Endothelial cell of umbilical vein (primary cell): ENCODE measurements at regions not wholly inside any gene's neighbourhood (a gene's known extent, or its start where the extent isn't known, plus 50 kb on each side); places are given as distances from the start of the nearest gene placed in this dataset.

Source experiments
- BruUV-seq: library from RNA; stranded (reverse); fragments of 400-500 nt; replicated peaks from 2 replicates; lab custom pipeline; 2021; lab: Mats Ljungman, UMichigan
- CTCF ChIA-PET: fragments of 300-600, 350-600 bp; sonication (Branson Sonifier 250); formaldehyde crosslinking; loops from one replicate; lab custom pipeline; 2021; ENCODE audit warnings: antibody characterized with exemption, inconsistent platforms; lab: Charles Lee
- POLR2A ChIA-PET: fragments of 300-600, 350-600 bp; sonication (Branson Sonifier 250); formaldehyde crosslinking; loops from one replicate; lab custom pipeline; 2021; ENCODE audit warnings: antibody characterized with exemption, inconsistent platforms; lab: Charles Lee
- DNase-seq: peaks from one replicate; pipeline ENCODE4 v3.0.0-alpha.2; 2011; ENCODE audit warnings: low read depth, low spot score
- FAIRE-seq: peaks from 2 replicates; lab custom pipeline; 2011; peaks lifted over from hg19 to GRCh38; lab: Jason Lieb, UNC
- H2AFZ ChIP-seq: 2 replicates; pipeline ENCODE4 v1.6.0; 2012; ENCODE audit warnings: low read depth, low read length, control low read depth, inconsistent platforms
- H3K27ac ChIP-seq: 2 replicates; pipeline ENCODE4 v1.5.1; 2011; ENCODE audit warnings: low read depth, mild to moderate bottlenecking, control low read depth, low read length, moderate library complexity; ENCODE audit not compliant: insufficient read depth
- H3K27me3 ChIP-seq, 2 experiments: 2 replicates each; pipeline versions ENCODE4 v1.6.0 to v1.6.1; 2011; ENCODE audit warnings: low read length in 2 of 2, mixed read lengths in 1 of 2; ENCODE audit not compliant: control insufficient read depth in 2 of 2, insufficient read depth in 2 of 2
- H3K36me3 ChIP-seq, 2 experiments: 2 replicates in 1 of 2; 3 replicates in 1 of 2; pipeline ENCODE4 v1.5.1; 2011; ENCODE audit warnings: low read length in 2 of 2, mild to moderate bottlenecking in 1 of 2, moderate library complexity in 1 of 2; ENCODE audit not compliant: control insufficient read depth in 2 of 2, insufficient read depth in 2 of 2; ENCODE audit errors: extremely low read depth in 1 of 2
- H3K4me1 ChIP-seq: 3 replicates; pipeline ENCODE4 v1.5.1; 2011; ENCODE audit warnings: mild to moderate bottlenecking, low read length; ENCODE audit not compliant: control insufficient read depth, insufficient read depth; ENCODE audit errors: extremely low read depth
- H3K4me2 ChIP-seq: 2 replicates; pipeline ENCODE4 v1.6.1; 2011; ENCODE audit warnings: low read length, control low read depth, mixed read lengths; ENCODE audit not compliant: insufficient read depth
- H3K4me3 ChIP-seq, 3 experiments: fragments of 200-600 bp in 1 of 3; sonication (generic), shearing (Covaris generic) in 1 of 3; replicated peaks in 1 of 3; 2 replicates each; pipeline ENCODE4 v1.5.1; 2011 to 2016; ENCODE audit warnings: control low read depth in 3 of 3, low read length in 3 of 3, mild to moderate bottlenecking in 2 of 3, inconsistent platforms in 1 of 3, low read depth in 1 of 3, moderate library complexity in 1 of 3; ENCODE audit not compliant: insufficient read depth in 1 of 3
- H3K79me2 ChIP-seq: 2 replicates; pipeline ENCODE4 v1.6.0; 2012; ENCODE audit warnings: low read length, inconsistent platforms; ENCODE audit not compliant: control insufficient read depth, insufficient read depth
- H3K9ac ChIP-seq: replicated peaks from 2 replicates; pipeline ENCODE3; 2011; ENCODE audit warnings: low read length, control low read depth; ENCODE audit not compliant: insufficient read depth; ENCODE audit errors: extremely low read depth
- H3K9me1 ChIP-seq: replicated peaks from 3 replicates; pipeline ENCODE4 v1.6.0; 2011; ENCODE audit warnings: mild to moderate bottlenecking, low read length; ENCODE audit not compliant: control insufficient read depth, insufficient read depth; ENCODE audit errors: extremely low read depth
- H3K9me3 ChIP-seq: replicated peaks from 2 replicates; pipeline ENCODE4 v1.5.1; 2012; ENCODE audit warnings: low read length, inconsistent platforms; ENCODE audit not compliant: control insufficient read depth, insufficient read depth
- H4K20me1 ChIP-seq: replicated peaks from 2 replicates; pipeline ENCODE3; 2011; ENCODE audit warnings: mild to moderate bottlenecking, low read length; ENCODE audit not compliant: control insufficient read depth, insufficient read depth; ENCODE audit errors: extremely low read depth
- EZH2 ChIP-seq: IDR thresholded peaks from 2 replicates; pipeline ENCODE4 v1.6.1; 2012; ENCODE audit warnings: borderline replicate concordance, low read depth, mild to moderate bottlenecking, moderate library complexity, low read length, inconsistent platforms; ENCODE audit not compliant: severe bottlenecking
- FOS ChIP-seq: IDR thresholded peaks from 2 replicates; pipeline ENCODE4 v1.6.1; 2011; ENCODE audit warnings: mild to moderate bottlenecking, low read length, moderate library complexity, borderline replicate concordance; ENCODE audit not compliant: insufficient read depth
- GATA2 ChIP-seq: IDR thresholded peaks from 2 replicates; pipeline ENCODE4 v1.7.0; 2011; ENCODE audit warnings: low read depth, mild to moderate bottlenecking, moderate library complexity, mixed read lengths, low read length; ENCODE audit not compliant: insufficient read length, insufficient read depth
- JUN ChIP-seq: IDR thresholded peaks from 2 replicates; pipeline ENCODE4 v1.6.1; 2011; ENCODE audit warnings: borderline replicate concordance, low read depth; ENCODE audit not compliant: insufficient read length, insufficient read depth
- MYC ChIP-seq: IDR thresholded peaks from one replicate; pipeline ENCODE4 v1.6.1; 2011; ENCODE audit warnings: mild to moderate bottlenecking, low read depth, low read length
- POLR2A ChIP-seq: IDR thresholded peaks from 2 replicates; pipeline ENCODE4 v1.6.1; 2012; ENCODE audit warnings: low read depth, mild to moderate bottlenecking, control low read depth, low read length
- POLR2AphosphoS5 ChIP-seq: IDR thresholded peaks from 2 replicates; pipeline ENCODE4 v1.6.1; 2012; ENCODE audit warnings: low read depth, mild to moderate bottlenecking, control low read depth, low read length, moderate library complexity; ENCODE audit not compliant: insufficient read depth
- dilution Hi-C: fragments of 300-500 bp; cut with MboI; formaldehyde crosslinking; loops from one replicate; pipeline ENCODE4 v1.15.0; 2019; ENCODE audit warnings: low sequenced_read_pairs; ENCODE audit not compliant: extremely low pct_ligation_motif_present
- intact Hi-C: fragments of 100-400 bp; cut with micrococcal nuclease; formaldehyde crosslinking; loops from one replicate; pipeline ENCODE4 v1.10.0; 2022
- TF ChIP-seq, protein P1 (sequence below): IDR thresholded peaks from 2 replicates; pipeline ENCODE4 v1.6.1; 2011; ENCODE audit not compliant: insufficient read depth, insufficient read length
- TF ChIP-seq, protein P2 (sequence below), 2 donors: IDR thresholded peaks; 1 replicate in 1 of 2; 2 replicates in 1 of 2; pipeline ENCODE4 v1.5.1; 2011; ENCODE audit warnings: low read length in 2 of 2, mild to moderate bottlenecking in 2 of 2, moderate library complexity in 2 of 2, control low read depth in 1 of 2, inconsistent platforms in 1 of 2, low read depth in 1 of 2; ENCODE audit not compliant: insufficient read depth in 1 of 2; ENCODE audit errors: extremely low read depth in 1 of 2

DNA sequence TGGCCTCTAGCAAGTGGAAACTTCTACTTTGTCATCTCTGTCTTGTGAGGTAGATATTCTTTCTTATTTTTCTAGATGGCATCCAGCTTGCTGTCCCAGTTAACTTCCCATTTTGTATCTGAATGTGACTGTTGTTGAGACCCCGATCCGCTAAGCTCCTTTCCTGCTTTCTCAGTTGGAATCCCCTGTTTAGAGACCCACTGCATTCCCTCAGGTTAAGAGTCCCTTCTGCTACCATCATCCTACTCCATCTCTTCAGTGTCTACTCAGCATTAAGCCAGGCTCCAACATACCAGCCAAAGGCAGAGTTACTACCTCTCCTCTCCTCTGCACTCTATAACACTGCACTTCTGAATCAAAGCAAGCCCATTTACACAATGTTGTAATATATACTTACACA, 1300.4 kb upstream of the CHAC2 start:
- no peaks in the 10 kb centered on the region for H3K27me3 ChIP-seq
- H3K4me1 ChIP-seq = no peaks in the 10 kb centered on the region
- no peaks in the 10 kb centered on the region for H4K20me1 ChIP-seq
- no peak overlapping the region for H3K9ac ChIP-seq
- H3K36me3 ChIP-seq = no peaks in the 10 kb centered on the region
- H3K4me2 ChIP-seq = no peak overlapping the region
- CTCF ChIA-PET = no interaction called here
- dilution Hi-C loops (no loop called here), intact Hi-C loops (no loop called here)
- no peaks in the 10 kb centered on the region for H3K9me1 ChIP-seq
- BruUV-seq = no TSS peak
- no peaks in the 10 kb centered on the region for H3K79me2 ChIP-seq
- H3K27ac ChIP-seq = no peak overlapping the region
- H3K4me3 ChIP-seq = no peak overlapping the region
- no peak overlapping the region for H2AFZ ChIP-seq
- DNase-seq (no peak), FAIRE-seq (no peak)
- POLR2A ChIA-PET = no interaction called here
- TF ChIP-seq POLR2A (no peak), FOS (no peak), GATA2 (no peak), MYC (no peak), POLR2AphosphoS5 (no peak), JUN (no peak), EZH2 (no peak)
- TF ChIP-seq, protein P1, sequence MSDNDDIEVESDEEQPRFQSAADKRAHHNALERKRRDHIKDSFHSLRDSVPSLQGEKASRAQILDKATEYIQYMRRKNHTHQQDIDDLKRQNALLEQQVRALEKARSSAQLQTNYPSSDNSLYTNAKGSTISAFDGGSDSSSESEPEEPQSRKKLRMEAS = no peak
- TF ChIP-seq, protein P2, sequence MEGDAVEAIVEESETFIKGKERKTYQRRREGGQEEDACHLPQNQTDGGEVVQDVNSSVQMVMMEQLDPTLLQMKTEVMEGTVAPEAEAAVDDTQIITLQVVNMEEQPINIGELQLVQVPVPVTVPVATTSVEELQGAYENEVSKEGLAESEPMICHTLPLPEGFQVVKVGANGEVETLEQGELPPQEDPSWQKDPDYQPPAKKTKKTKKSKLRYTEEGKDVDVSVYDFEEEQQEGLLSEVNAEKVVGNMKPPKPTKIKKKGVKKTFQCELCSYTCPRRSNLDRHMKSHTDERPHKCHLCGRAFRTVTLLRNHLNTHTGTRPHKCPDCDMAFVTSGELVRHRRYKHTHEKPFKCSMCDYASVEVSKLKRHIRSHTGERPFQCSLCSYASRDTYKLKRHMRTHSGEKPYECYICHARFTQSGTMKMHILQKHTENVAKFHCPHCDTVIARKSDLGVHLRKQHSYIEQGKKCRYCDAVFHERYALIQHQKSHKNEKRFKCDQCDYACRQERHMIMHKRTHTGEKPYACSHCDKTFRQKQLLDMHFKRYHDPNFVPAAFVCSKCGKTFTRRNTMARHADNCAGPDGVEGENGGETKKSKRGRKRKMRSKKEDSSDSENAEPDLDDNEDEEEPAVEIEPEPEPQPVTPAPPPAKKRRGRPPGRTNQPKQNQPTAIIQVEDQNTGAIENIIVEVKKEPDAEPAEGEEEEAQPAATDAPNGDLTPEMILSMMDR (IDR thresholded peaks at IDR 0.05; ENCODE audit: extremely low read depth in 1 of 2, insufficient read depth in 1 of 2, low read depth in 1 of 2, low read length in 2 of 2) = no peak
- no peaks in the 10 kb centered on the region for H3K9me3 ChIP-seq
